ENCODE measurements at regions not wholly inside any gene's neighbourhood (a gene's known extent, or its start where the extent isn't known, plus 50 kb on each side); places are given as distances from the start of the nearest gene placed in this dataset.

GRCh38 chr18:57929922-57930321, 114.1 kb upstream of the NEDD4L start:
- Mint-ChIP-seq H3K9me3 (peaks cover 2 to 3% of the 10 kb centered on the region in 2 experiments; a peak in 1 of 5 replicates), H3K4me1 (no peaks in the 10 kb centered on the region), H3K36me3 (ENCODE audit: insufficient read depth in 1 of 3, low read depth in 3 of 3) (no peaks in the 10 kb centered on the region), H3K4me3 (no peak overlapping the region), H3K27ac (no peak overlapping the region), H3K27me3 (ENCODE audit: low read depth) (no peaks in the 10 kb centered on the region; the same call in 1 of the 2 replicates)
- no peaks in the 10 kb centered on the region for H3K79me2 ChIP-seq (ENCODE audit: insufficient read depth, low read length)
- H3T11ph ChIP-seq (ENCODE audit: low read length): no peak overlapping the region
- no peak overlapping the region for H2BK120ac ChIP-seq (ENCODE audit: low read depth, low read length, poor library complexity, severe bottlenecking)
- H2BK5ac ChIP-seq (ENCODE audit: insufficient read length, low read length): no peak overlapping the region
- no peak for DNase-seq
- no peak overlapping the region for H2BK15ac ChIP-seq (ENCODE audit: low read depth, low read length)
- no peak overlapping the region for H3K23ac ChIP-seq (ENCODE audit: insufficient read length, low read depth, low read length)
- H3K9ac ChIP-seq (ENCODE audit: extremely low read depth, insufficient read length, low read length): no peak overlapping the region
- H2AK5ac ChIP-seq (ENCODE audit: insufficient read length, low read length): no peak overlapping the region
- H2BK20ac ChIP-seq (ENCODE audit: low read depth, low read length, poor library complexity, severe bottlenecking): no peak overlapping the region
- H3K4me2 ChIP-seq (ENCODE audit: insufficient read depth, insufficient read length, low read length): no peak overlapping the region
- H3K56ac ChIP-seq (ENCODE audit: insufficient read length, low read depth, low read length): no peak overlapping the region
- H3K27ac ChIP-seq (ENCODE audit: insufficient read length, low read depth, low read length): no peak overlapping the region
- H3K23me2 ChIP-seq (ENCODE audit: insufficient read length, low read depth, low read length, poor library complexity, severe bottlenecking): no peaks in the 10 kb centered on the region
- no peaks in the 10 kb centered on the region for H3K27me3 ChIP-seq (ENCODE audit: insufficient read depth, low read length)
- WGBS (ENCODE audit: extremely low coverage, insufficient read length, low lambda C conversion rate): no CpG with 5 or more reads among the region's 4 CpGs
- H3K4me1 ChIP-seq (ENCODE audit: insufficient read depth, low read length): no peaks in the 10 kb centered on the region
- no peak overlapping the region for H4K8ac ChIP-seq (replicated peaks; ENCODE audit: insufficient read length, low read depth, low read length)
- no peak overlapping the region for H2BK12ac ChIP-seq (ENCODE audit: insufficient read length, low read depth, low read length)
- H4K91ac ChIP-seq (ENCODE audit: insufficient read length, low read depth, low read length): no peak overlapping the region
- no peak overlapping the region for H4K5ac ChIP-seq (ENCODE audit: insufficient read length, low read depth, low read length)
- H3K18ac ChIP-seq (ENCODE audit: insufficient read length, low read depth, low read length): no peak overlapping the region
- no peak overlapping the region for H3K4ac ChIP-seq (ENCODE audit: low read depth, low read length)
- TF ChIP-seq CTCF (conservative IDR thresholded peaks at IDR 0.05): no peak
- H4K20me1 ChIP-seq (ENCODE audit: control insufficient read depth, insufficient read depth, insufficient read length): no peaks in the 10 kb centered on the region
- no peak overlapping the region for H2AFZ ChIP-seq (ENCODE audit: low read length)
- no peaks in the 10 kb centered on the region for H3K9me3 ChIP-seq (ENCODE audit: control insufficient read depth, low read depth, low read length)
- H3K79me1 ChIP-seq (ENCODE audit: insufficient read depth, low read depth, low read length, poor library complexity, severe bottlenecking): no peaks in the 10 kb centered on the region
- no peak overlapping the region for H3K14ac ChIP-seq (ENCODE audit: insufficient read depth, low read length)

All from H9 (cell line).